B cell (primary cell): ENCODE measurements at regions not wholly inside any gene's neighbourhood (a gene's known extent, or its start where the extent isn't known, plus 50 kb on each side); places are given as distances from the start of the nearest gene placed in this dataset.

ENCODE experiments used
- ATAC-seq: fragments of 200-7000 bp; cut with Tn5 transposase; one replicate; pipeline ENCODE4 v1.10.0; 2021; ENCODE audit warnings: low read depth, mild to moderate bottlenecking, moderate number of reproducible peaks, moderate library complexity
- CTCF ChIA-PET: fragments of 350-600 bp; sonication (Branson Sonifier 250); formaldehyde crosslinking; loops from one replicate; lab custom pipeline; 2021; ENCODE audit warnings: antibody characterized with exemption, inconsistent platforms; lab: Charles Lee
- POLR2A ChIA-PET: fragments of 350-600 bp; sonication (Branson Sonifier 250); formaldehyde crosslinking; loops from one replicate; lab custom pipeline; 2021; ENCODE audit warnings: antibody characterized with exemption; lab: Charles Lee
- DNase-seq: peaks from one replicate; pipeline ENCODE4 v3.0.0; 2013
- H2AFZ ChIP-seq: 2 replicates; pipeline ENCODE4 v1.6.1; 2012; ENCODE audit warnings: mild to moderate bottlenecking, low read depth, low read length; ENCODE audit not compliant: insufficient read depth, poor library complexity, severe bottlenecking
- H3K27ac ChIP-seq, 2 donors: 1 replicate in 1 of 2; 2 replicates in 1 of 2; pipeline ENCODE4 v1.5.1; 2012 to 2013; ENCODE audit warnings: low read length in 2 of 2, mild to moderate bottlenecking in 2 of 2, moderate library complexity in 1 of 2
- H3K27me3 ChIP-seq, 4 experiments: fragments of 200-600 bp in 1 of 4; sonication (generic) in 1 of 4; replicated peaks in 1 of 4; 1 replicate in 2 of 4; 2 replicates in 2 of 4; pipeline versions ENCODE4 v1.6.1 to v1.7.0; 2013 to 2016; ENCODE audit warnings: low read length in 3 of 4, mild to moderate bottlenecking in 2 of 4, mixed read lengths in 1 of 4, moderate library complexity in 1 of 4; ENCODE audit not compliant: insufficient read depth in 4 of 4, control insufficient read depth in 3 of 4; ENCODE audit errors: control extremely low read depth in 1 of 4
- H3K36me3 ChIP-seq, 2 experiments: replicated peaks in 1 of 2; 1 replicate in 1 of 2; 2 replicates in 1 of 2; pipeline versions ENCODE4 v1.6.1 to v1.7.1; 2013; ENCODE audit warnings: low read length in 1 of 2; ENCODE audit not compliant: insufficient read depth in 2 of 2, control insufficient read depth in 1 of 2; ENCODE audit errors: control extremely low read depth in 1 of 2, extremely low read depth in 1 of 2
- H3K4me1 ChIP-seq, 2 donors: fragments of 200-600 bp in 1 of 2; sonication (generic) in 1 of 2; 1 replicate in 1 of 2; 2 replicates in 1 of 2; pipeline versions ENCODE4 v1.5.1 to v1.6.1; 2013 to 2017; ENCODE audit warnings: low read length in 2 of 2; ENCODE audit not compliant: control insufficient read depth in 2 of 2, insufficient read depth in 2 of 2
- H3K4me2 ChIP-seq: replicated peaks from 2 replicates; pipeline ENCODE3; 2012; ENCODE audit warnings: mild to moderate bottlenecking, low read depth, low read length; ENCODE audit not compliant: poor library complexity, severe bottlenecking
- H3K4me3 ChIP-seq, 5 experiments: fragments of 200-600 bp in 1 of 5; sonication (generic) in 1 of 5; 1 replicate in 3 of 5; 2 replicates in 2 of 5; pipeline versions ENCODE4 v1.5.1 to v1.7.0; 2011 to 2016; ENCODE audit warnings: low read length in 4 of 5, mild to moderate bottlenecking in 4 of 5, low read depth in 2 of 5, control low read depth in 1 of 5, moderate library complexity in 1 of 5; ENCODE audit not compliant: insufficient read depth in 1 of 5; ENCODE audit errors: control extremely low read depth in 1 of 5, extremely low read depth in 1 of 5
- H3K79me2 ChIP-seq: fragments of 200-600 bp; sonication (generic); one replicate; pipeline ENCODE4 v1.6.0; 2016; ENCODE audit warnings: low read length; ENCODE audit not compliant: control insufficient read depth, insufficient read depth
- H3K9ac ChIP-seq: fragments of 200-600 bp; sonication (generic); 2 replicates; pipeline ENCODE4 v1.6.1; 2017; ENCODE audit warnings: mild to moderate bottlenecking, low read length, moderate library complexity
- H3K9me3 ChIP-seq, 3 donors: one replicate each; pipeline versions ENCODE4 v1.6.1 to v1.7.1; 2013; ENCODE audit warnings: low read length in 2 of 3; ENCODE audit not compliant: control insufficient read depth in 2 of 3, insufficient read depth in 1 of 3; ENCODE audit errors: control extremely low read depth in 1 of 3
- H4K20me1 ChIP-seq: 2 replicates; pipeline ENCODE4 v1.6.0; 2012; ENCODE audit warnings: mild to moderate bottlenecking, low read length; ENCODE audit not compliant: insufficient read depth, control insufficient read depth, poor library complexity, severe bottlenecking
- H3K27ac Mint-ChIP-seq: one replicate; pipeline ENCODE4 v1.8.0; 2021; ENCODE audit warnings: mixed read lengths
- H3K27me3 Mint-ChIP-seq: one replicate; pipeline ENCODE4 v1.8.0; 2021; ENCODE audit warnings: mixed read lengths
- H3K4me1 Mint-ChIP-seq: one replicate; pipeline ENCODE4 v1.8.0; 2021; ENCODE audit warnings: mixed read lengths
- H3K4me3 Mint-ChIP-seq: one replicate; pipeline ENCODE4 v1.8.0; 2021; ENCODE audit warnings: mixed read lengths
- H3K9me3 Mint-ChIP-seq: one replicate; pipeline ENCODE4 v1.8.0; 2022; ENCODE audit warnings: mixed read lengths; ENCODE audit not compliant: insufficient read depth
- CTCF ChIP-seq: fragments of 200-600 bp; IDR thresholded peaks from one replicate; pipeline ENCODE4 v1.8.0; 2022; ENCODE audit warnings: antibody characterized with exemption, mild to moderate bottlenecking
- EZH2 ChIP-seq: IDR thresholded peaks from 2 replicates; pipeline ENCODE4 v1.6.1; 2012; ENCODE audit warnings: borderline replicate concordance, low read depth, mild to moderate bottlenecking, moderate library complexity, low read length; ENCODE audit not compliant: insufficient read depth, poor library complexity, severe bottlenecking
- WGBS: methylation state at CpG from one replicate; pipeline ENCODE4 v1.1.5; 2013; ENCODE audit warnings: missing lambda C conversion rate; ENCODE audit not compliant: insufficient coverage; 5-methylcytosine and 5-hydroxymethylcytosine counted together
- intact Hi-C: fragments of 100-400 bp; cut with micrococcal nuclease; formaldehyde crosslinking; loops from one replicate; pipeline ENCODE4 v1.10.0; 2022

DNA sequence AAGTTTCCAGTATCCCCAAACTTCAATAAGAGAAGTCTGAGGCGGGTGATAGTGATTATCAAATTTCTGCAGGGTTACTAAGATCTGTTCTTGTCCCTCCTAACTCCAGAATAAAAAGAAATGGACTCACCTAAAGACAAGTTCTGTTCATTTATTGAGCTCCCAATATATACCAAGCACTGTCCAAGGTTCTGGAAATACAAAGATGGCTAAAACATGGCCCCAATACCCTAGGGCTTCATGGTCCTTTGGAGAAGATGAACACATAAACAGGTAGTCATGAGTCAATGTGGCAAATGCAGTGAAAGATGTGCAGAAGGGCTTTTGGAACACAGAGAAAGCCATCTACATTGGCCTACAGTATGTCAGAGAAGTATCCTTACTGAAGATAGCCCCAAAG, 231.2 kb downstream of the PPP1R2C start:
- Histone ChIP-seq H2AFZ (no peak overlapping the region), H4K20me1 (no peaks in the 10 kb centered on the region), H3K27ac (no peak overlapping the region), H3K4me2 (no peak overlapping the region), H3K9me3 (peaks cover 0 to 7% (median 0%) of the 10 kb centered on the region in 3 donors), H3K4me1 (no peaks in the 10 kb centered on the region), H3K9ac (no peak overlapping the region), H3K4me3 (no peak overlapping the region), H3K36me3 (no peaks in the 10 kb centered on the region), H3K27me3 (no peaks in the 10 kb centered on the region), H3K79me2 (no peaks in the 10 kb centered on the region)
- no peak for DNase-seq
- Mint-ChIP-seq H3K4me3 (no peak overlapping the region), H3K4me1 (no peaks in the 10 kb centered on the region), H3K27me3 (no peaks in the 10 kb centered on the region), H3K27ac (no peak overlapping the region), H3K9me3 (no peaks in the 10 kb centered on the region)
- no CpG with 5 or more reads among the region's 1 CpG for WGBS
- no peak for ATAC-seq
- ChIA-PET POLR2A (no interaction called here), CTCF (no interaction called here)
- intact Hi-C loops: no loop called here
- TF ChIP-seq CTCF (no peak), EZH2 (no peak)

GRCh38 chrX:42544883-42545282, 233.1 kb downstream of the PPP1R2C start:
- Histone ChIP-seq H3K4me1 (no peaks in the 10 kb centered on the region), H3K9me3 (peaks cover 0 to 7% (median 0%) of the 10 kb centered on the region in 3 donors), H3K4me2 (no peak overlapping the region), H4K20me1 (no peaks in the 10 kb centered on the region), H2AFZ (no peak overlapping the region), H3K4me3 (no peak overlapping the region), H3K36me3 (no peaks in the 10 kb centered on the region), H3K9ac (no peak overlapping the region), H3K27ac (no peak overlapping the region), H3K27me3 (no peaks in the 10 kb centered on the region), H3K79me2 (no peaks in the 10 kb centered on the region)
- intact Hi-C loops: no loop called here
- H3K27ac Mint-ChIP-seq: no peak overlapping the region
- H3K9me3 Mint-ChIP-seq: no peaks in the 10 kb centered on the region
- TF ChIP-seq EZH2 (no peak), CTCF (no peak)
- ChIA-PET CTCF (no interaction called here), POLR2A (no interaction called here)
- DNase-seq: no peak
- no peak for ATAC-seq
- no CpG with 5 or more reads among the region's 2 CpGs for WGBS
- H3K27me3 Mint-ChIP-seq: no peaks in the 10 kb centered on the region
- no peaks in the 10 kb centered on the region for H3K4me1 Mint-ChIP-seq
- H3K4me3 Mint-ChIP-seq: no peak overlapping the region
